ENCODE measurements at regions not wholly inside any gene's neighbourhood (a gene's known extent, or its start where the extent isn't known, plus 50 kb on each side); places are given as distances from the start of the nearest gene placed in this dataset.

DNA sequence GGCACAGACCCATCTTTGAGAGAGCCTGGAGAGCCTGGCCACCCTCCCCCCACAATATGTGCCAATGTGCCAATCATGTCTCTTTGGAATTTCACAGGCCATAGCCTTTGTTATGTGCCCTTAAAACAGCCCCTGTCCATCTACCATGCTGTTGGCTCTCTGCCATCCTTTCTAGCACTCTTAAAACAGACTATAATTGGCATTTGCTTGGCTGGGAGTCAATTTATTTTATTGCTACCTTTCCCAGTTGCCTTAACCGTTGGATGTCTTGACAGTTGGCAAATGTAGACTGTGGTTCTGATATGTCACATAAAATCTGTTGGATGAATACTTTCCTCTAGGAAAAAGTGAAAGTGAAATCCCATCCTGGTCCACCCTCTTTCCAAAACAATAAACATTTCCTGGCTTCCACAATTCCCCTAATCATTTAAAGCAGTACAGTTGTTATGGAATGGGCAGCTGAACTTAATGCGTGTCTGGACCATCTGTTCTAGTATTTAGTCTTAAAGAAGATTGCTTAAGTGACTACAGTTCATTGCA is 394.0 kb downstream of the KCNJ2 start:
- no peaks in the 10 kb centered on the region for H3K4me1 ChIP-seq (ENCODE audit: insufficient read depth, low read length, poor library complexity, severe bottlenecking)
- H3K9me3 ChIP-seq (ENCODE audit: insufficient read depth, low read depth, low read length), result no peaks in the 10 kb centered on the region; the same call in 1 of the 2 replicates
- H3K4me2 ChIP-seq (ENCODE audit: low read depth, low read length, poor library complexity, severe bottlenecking), result no peak overlapping the region
- H3K9ac ChIP-seq (ENCODE audit: low read depth, low read length, poor library complexity, severe bottlenecking), result no peak overlapping the region
- TF ChIP-seq, protein P1, sequence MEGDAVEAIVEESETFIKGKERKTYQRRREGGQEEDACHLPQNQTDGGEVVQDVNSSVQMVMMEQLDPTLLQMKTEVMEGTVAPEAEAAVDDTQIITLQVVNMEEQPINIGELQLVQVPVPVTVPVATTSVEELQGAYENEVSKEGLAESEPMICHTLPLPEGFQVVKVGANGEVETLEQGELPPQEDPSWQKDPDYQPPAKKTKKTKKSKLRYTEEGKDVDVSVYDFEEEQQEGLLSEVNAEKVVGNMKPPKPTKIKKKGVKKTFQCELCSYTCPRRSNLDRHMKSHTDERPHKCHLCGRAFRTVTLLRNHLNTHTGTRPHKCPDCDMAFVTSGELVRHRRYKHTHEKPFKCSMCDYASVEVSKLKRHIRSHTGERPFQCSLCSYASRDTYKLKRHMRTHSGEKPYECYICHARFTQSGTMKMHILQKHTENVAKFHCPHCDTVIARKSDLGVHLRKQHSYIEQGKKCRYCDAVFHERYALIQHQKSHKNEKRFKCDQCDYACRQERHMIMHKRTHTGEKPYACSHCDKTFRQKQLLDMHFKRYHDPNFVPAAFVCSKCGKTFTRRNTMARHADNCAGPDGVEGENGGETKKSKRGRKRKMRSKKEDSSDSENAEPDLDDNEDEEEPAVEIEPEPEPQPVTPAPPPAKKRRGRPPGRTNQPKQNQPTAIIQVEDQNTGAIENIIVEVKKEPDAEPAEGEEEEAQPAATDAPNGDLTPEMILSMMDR (conservative IDR thresholded peaks at IDR 0.05; ENCODE audit: low read length), result no peak
- TF ChIP-seq EZH2phosphoT487 (IDR thresholded peaks at IDR 0.05; ENCODE audit: borderline replicate concordance), result no peak
- no peaks in the 10 kb centered on the region for H3K9me2 ChIP-seq (replicated peaks; ENCODE audit: low read depth, low read length)
- no peaks in the 10 kb centered on the region for H3F3A ChIP-seq (ENCODE audit: low read depth)
- H3K79me2 ChIP-seq (ENCODE audit: insufficient read depth, low read length), result no peaks in the 10 kb centered on the region
- H3K27me3 ChIP-seq (ENCODE audit: insufficient read depth, low read length, poor library complexity, severe bottlenecking), result no peaks in the 10 kb centered on the region
- no peaks in the 10 kb centered on the region for H4K20me1 ChIP-seq (ENCODE audit: insufficient read depth, low read length, poor library complexity, severe bottlenecking)
- H2AFZ ChIP-seq (ENCODE audit: low read length), result no peak overlapping the region
- H3K4me3 ChIP-seq (ENCODE audit: low read length, poor library complexity, severe bottlenecking), result no peak overlapping the region
- no peaks in the 10 kb centered on the region for H3K36me3 ChIP-seq (ENCODE audit: insufficient read depth, low read length)

DNA sequence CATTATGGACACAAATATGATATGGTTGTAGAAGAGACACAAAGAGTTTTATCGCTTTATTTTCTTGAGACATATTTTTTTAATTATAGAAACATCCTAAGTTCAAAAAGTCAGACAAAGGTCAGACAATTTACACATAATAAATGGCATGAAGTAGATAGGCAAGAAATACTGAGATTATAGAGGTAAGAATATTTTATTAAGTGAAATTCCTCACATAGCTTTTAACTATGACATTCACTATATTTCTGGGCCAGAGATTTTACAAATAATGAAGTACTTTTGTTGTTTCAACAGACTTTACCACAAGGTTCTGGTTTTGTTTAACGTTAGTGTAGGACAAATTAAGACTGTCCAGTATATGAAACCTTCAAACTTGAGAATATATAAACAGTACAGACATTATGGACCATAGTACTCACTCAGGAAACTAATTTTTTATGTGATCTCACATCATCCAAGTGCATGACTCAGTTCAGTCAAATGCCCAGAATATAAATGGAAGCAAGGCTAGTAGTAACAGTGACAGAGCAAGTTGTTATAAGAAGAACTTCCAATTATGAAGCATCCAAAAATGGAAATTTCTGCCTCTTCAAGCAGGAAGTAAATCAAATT is 394.8 kb downstream of the KCNJ2 start:
- H3K4me2 ChIP-seq (ENCODE audit: low read depth, low read length, poor library complexity, severe bottlenecking), result no peak overlapping the region
- H3F3A ChIP-seq (ENCODE audit: low read depth), result no peaks in the 10 kb centered on the region
- H3K79me2 ChIP-seq (ENCODE audit: insufficient read depth, low read length), result no peaks in the 10 kb centered on the region
- no peaks in the 10 kb centered on the region for H3K27me3 ChIP-seq (ENCODE audit: insufficient read depth, low read length, poor library complexity, severe bottlenecking)
- H3K36me3 ChIP-seq (ENCODE audit: insufficient read depth, low read length), result no peaks in the 10 kb centered on the region
- H2AFZ ChIP-seq (ENCODE audit: low read length), result no peak overlapping the region
- H3K9ac ChIP-seq (ENCODE audit: low read depth, low read length, poor library complexity, severe bottlenecking), result no peak overlapping the region
- H3K9me3 ChIP-seq (ENCODE audit: insufficient read depth, low read depth, low read length), result no peaks in the 10 kb centered on the region; the same call in 1 of the 2 replicates
- no peak overlapping the region for H3K4me3 ChIP-seq (ENCODE audit: low read length, poor library complexity, severe bottlenecking)
- H4K20me1 ChIP-seq (ENCODE audit: insufficient read depth, low read length, poor library complexity, severe bottlenecking), result no peaks in the 10 kb centered on the region
- TF ChIP-seq, protein P1 (conservative IDR thresholded peaks at IDR 0.05; ENCODE audit: low read length), result no peak
- no peak for TF ChIP-seq EZH2phosphoT487 (IDR thresholded peaks at IDR 0.05; ENCODE audit: borderline replicate concordance)
- H3K9me2 ChIP-seq (replicated peaks; ENCODE audit: low read depth, low read length), result no peaks in the 10 kb centered on the region
- H3K4me1 ChIP-seq (ENCODE audit: insufficient read depth, low read length, poor library complexity, severe bottlenecking), result no peaks in the 10 kb centered on the region

DNA sequence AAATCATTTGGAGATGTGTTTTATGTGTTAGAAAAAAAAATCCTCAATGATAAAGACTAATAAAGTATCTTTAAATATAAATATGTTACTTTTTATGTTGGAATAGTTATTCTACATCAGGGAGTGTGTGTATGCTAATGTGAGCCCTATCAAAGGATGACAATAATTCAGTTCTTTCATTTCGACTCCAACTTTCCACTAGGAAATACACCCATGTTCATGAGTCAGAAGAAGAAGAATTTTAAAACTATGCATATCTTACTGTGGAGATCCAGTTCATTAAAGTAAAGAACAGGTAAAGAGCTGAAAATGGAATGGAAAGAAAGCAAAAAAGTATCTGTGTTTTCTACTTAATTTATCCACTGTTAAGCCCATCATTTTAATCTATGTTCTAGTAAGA is 399.8 kb downstream of the KCNJ2 start:
- H3K9me3 ChIP-seq (ENCODE audit: insufficient read depth, low read depth, low read length), result no peaks in the 10 kb centered on the region
- no peaks in the 10 kb centered on the region for H3K36me3 ChIP-seq (ENCODE audit: insufficient read depth, low read length)
- no peak overlapping the region for H3K4me3 ChIP-seq (ENCODE audit: low read length, poor library complexity, severe bottlenecking)
- H2AFZ ChIP-seq (ENCODE audit: low read length), result no peak overlapping the region
- H3K27me3 ChIP-seq (ENCODE audit: insufficient read depth, low read length, poor library complexity, severe bottlenecking), result no peaks in the 10 kb centered on the region
- H3K9ac ChIP-seq (ENCODE audit: low read depth, low read length, poor library complexity, severe bottlenecking), result no peak overlapping the region
- H3K4me2 ChIP-seq (ENCODE audit: low read depth, low read length, poor library complexity, severe bottlenecking), result no peak overlapping the region
- no peaks in the 10 kb centered on the region for H3K79me2 ChIP-seq (ENCODE audit: insufficient read depth, low read length)
- TF ChIP-seq EZH2phosphoT487 (IDR thresholded peaks at IDR 0.05; ENCODE audit: borderline replicate concordance), result no peak
- TF ChIP-seq, protein P1 (conservative IDR thresholded peaks at IDR 0.05; ENCODE audit: low read length), result no peak
- no peaks in the 10 kb centered on the region for H4K20me1 ChIP-seq (ENCODE audit: insufficient read depth, low read length, poor library complexity, severe bottlenecking)
- no peaks in the 10 kb centered on the region for H3F3A ChIP-seq (ENCODE audit: low read depth)
- H3K4me1 ChIP-seq (ENCODE audit: insufficient read depth, low read length, poor library complexity, severe bottlenecking), result no peaks in the 10 kb centered on the region
- H3K9me2 ChIP-seq (replicated peaks; ENCODE audit: low read depth, low read length), result no peaks in the 10 kb centered on the region

All from Loucy (cell line).